WERI-Rb-1 (cell line): ENCODE measurements at regions not wholly inside any gene's neighbourhood (a gene's known extent, or its start where the extent isn't known, plus 50 kb on each side); places are given as distances from the start of the nearest gene placed in this dataset.

Experiments
- DNase-seq: peaks from one replicate; pipeline ENCODE4 v3.0.0-alpha.2; 2020
- H3K27ac ChIP-seq: fragments of 250-450 bp; sonication (Bioruptor Pico); 2 replicates; pipeline ENCODE4 v1.5.1; 2020; ENCODE audit warnings: mild to moderate bottlenecking, moderate library complexity
- H3K27me3 ChIP-seq: fragments of 250-450 bp; sonication (Bioruptor Pico); 2 replicates; pipeline ENCODE4 v1.5.1; 2021; ENCODE audit warnings: mild to moderate bottlenecking, low read depth, moderate library complexity; ENCODE audit not compliant: insufficient read depth, severe bottlenecking
- H3K36me3 ChIP-seq: fragments of 250-450 bp; sonication (Bioruptor Pico); 2 replicates; pipeline ENCODE4 v1.5.1; 2020; ENCODE audit warnings: mild to moderate bottlenecking, moderate library complexity
- H3K4me3 ChIP-seq: 2 replicates; pipeline ENCODE4 v1.5.1; 2011; ENCODE audit warnings: low read depth, mild to moderate bottlenecking, control low read depth, low read length
- H3K9me3 ChIP-seq: fragments of 250-450 bp; sonication (Bioruptor Pico); 2 replicates; pipeline ENCODE4 v1.5.1; 2021; ENCODE audit warnings: mild to moderate bottlenecking, moderate library complexity; ENCODE audit not compliant: severe bottlenecking
- TF ChIP-seq, protein P1 (sequence below): IDR thresholded peaks from 2 replicates; pipeline ENCODE4 v1.5.1; 2011; ENCODE audit warnings: low read depth, mild to moderate bottlenecking, control low read depth, inconsistent platforms, low read length

DNA sequence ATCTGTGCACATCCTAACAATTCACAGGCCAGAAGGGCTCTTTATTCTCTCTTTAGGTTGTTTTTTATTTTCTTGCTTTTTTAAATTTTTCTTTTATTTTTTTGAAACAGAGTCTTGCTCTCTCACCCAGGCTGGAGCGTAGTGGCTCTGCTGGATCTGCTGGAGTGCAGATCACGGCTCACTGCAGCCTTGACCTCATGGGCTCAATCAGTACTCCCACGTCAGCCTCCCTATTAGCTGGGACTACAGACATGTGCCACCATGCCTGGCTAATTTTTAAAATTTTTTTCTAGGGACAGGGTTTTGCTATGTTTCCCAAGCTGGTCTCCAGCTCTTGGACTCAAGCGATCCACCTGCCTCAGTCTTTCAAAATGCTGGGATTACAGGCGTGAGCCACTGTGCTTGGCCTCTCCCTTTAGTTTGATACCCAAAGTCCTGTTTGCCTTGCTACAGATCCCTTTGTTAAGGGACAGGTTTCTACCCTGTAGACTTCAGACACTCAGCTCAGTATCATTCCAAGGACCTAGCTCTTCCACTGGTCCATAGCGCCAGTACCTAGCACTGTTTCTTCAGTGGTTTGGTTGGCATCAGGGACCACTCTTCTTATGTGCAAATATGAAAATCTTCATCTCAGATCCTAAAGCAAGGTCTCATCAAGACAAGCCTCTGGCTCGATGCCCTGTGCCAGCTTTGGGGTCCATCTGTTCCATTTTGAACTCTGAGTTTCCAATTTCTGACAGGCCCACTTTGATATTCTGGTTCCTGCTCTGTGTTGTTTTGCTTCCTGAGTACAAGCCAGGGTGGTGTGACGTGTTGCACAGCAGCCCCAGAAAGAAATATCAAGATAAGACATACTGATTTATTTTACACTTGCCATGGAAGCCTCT is 211.7 kb downstream of the FAT3 start:
- H3K27ac ChIP-seq = no peak overlapping the region

DNA sequence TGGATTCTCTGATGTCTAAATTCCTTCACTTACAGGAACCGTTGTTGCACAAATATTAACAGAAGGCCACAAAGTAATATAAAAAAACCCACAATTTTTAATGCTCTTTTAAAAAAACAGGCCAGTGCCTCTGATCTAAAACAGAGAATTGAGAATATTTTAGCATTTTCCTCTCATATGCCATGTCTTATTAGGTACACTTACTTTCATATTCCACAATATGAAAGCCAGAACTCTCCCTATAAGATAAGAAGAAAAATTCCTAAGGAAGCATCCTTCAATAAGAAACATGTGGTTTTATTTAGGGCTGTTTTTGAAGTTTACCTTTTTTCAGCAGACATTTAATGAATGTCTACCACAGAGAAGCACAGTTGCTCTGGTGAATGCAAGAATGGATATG is 214.5 kb downstream of the FAT3 start:
- H3K36me3 ChIP-seq = no peaks in the 10 kb centered on the region
- H3K27me3 ChIP-seq = no peaks in the 10 kb centered on the region

More for the DNA sequence above, 211.7 kb downstream of the FAT3 start:
- TF ChIP-seq, protein P1, sequence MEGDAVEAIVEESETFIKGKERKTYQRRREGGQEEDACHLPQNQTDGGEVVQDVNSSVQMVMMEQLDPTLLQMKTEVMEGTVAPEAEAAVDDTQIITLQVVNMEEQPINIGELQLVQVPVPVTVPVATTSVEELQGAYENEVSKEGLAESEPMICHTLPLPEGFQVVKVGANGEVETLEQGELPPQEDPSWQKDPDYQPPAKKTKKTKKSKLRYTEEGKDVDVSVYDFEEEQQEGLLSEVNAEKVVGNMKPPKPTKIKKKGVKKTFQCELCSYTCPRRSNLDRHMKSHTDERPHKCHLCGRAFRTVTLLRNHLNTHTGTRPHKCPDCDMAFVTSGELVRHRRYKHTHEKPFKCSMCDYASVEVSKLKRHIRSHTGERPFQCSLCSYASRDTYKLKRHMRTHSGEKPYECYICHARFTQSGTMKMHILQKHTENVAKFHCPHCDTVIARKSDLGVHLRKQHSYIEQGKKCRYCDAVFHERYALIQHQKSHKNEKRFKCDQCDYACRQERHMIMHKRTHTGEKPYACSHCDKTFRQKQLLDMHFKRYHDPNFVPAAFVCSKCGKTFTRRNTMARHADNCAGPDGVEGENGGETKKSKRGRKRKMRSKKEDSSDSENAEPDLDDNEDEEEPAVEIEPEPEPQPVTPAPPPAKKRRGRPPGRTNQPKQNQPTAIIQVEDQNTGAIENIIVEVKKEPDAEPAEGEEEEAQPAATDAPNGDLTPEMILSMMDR = no peak
- Histone ChIP-seq H3K9me3 (no peaks in the 10 kb centered on the region), H3K36me3 (no peaks in the 10 kb centered on the region), H3K4me3 (no peak overlapping the region), H3K27me3 (no peaks in the 10 kb centered on the region)
- DNase-seq = no peak

DNA sequence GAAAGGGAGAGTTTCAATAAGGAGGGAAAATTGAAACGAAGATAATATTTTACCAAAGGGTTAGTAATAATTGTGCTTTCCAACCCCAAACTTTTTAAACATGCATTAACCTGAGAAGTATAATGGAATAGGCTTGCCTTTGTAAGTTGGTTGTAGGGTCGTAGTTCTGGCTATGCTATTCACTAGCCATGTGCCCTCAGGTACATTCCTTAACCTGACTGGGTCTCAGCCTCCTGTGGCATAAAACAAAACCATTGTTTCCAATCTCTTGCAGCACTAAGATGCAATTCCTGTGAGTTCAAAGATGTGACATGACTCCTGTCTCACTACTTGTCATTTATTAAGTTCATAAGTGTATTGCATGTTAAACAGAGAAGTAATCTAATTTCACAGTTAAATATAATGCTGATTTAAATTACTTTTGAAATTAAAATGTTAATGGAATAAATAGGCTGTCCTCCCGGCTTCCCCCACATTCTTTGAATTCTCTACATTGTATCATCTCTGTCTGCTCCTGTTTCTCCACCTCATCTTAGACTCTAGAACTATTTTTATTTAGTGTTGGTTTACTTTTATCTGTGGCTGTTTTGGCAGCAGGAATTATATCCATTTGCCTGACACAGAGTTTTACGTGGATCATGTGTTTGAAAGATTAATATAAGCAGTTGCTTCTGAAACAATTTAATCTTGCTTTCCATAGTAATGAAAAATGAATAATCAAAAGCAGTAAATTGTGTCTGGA is 216.3 kb downstream of the FAT3 start:
- DNase-seq = no peak
- H3K27ac ChIP-seq = no peak overlapping the region

More for the DNA sequence above, 214.5 kb downstream of the FAT3 start:
- no peak for DNase-seq
- TF ChIP-seq, protein P1 = no peak
- Histone ChIP-seq H3K4me3 (no peak overlapping the region), H3K27ac (no peak overlapping the region), H3K9me3 (no peaks in the 10 kb centered on the region)

DNA sequence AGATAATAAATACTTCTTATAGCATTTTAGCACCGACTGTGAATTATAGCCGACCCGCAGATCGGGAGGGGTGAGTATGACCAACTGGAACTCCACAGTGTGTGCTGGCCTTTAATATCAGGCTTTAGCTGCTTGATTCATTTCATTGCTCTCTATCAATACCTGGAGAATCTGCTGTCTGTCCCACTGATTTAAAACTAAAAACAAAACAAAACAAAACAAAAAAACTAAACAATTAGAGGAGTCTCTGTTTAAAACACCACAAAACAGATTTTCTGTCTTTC is 216.8 kb downstream of the FAT3 start:
- Histone ChIP-seq H3K27me3 (no peaks in the 10 kb centered on the region), H3K4me3 (no peak overlapping the region), H3K9me3 (no peaks in the 10 kb centered on the region), H3K36me3 (no peaks in the 10 kb centered on the region), H3K27ac (no peak overlapping the region)
- DNase-seq = no peak
- TF ChIP-seq, protein P1 = no peak

More for the DNA sequence above, 216.3 kb downstream of the FAT3 start:
- no peaks in the 10 kb centered on the region for H3K9me3 ChIP-seq
- H3K27me3 ChIP-seq = no peaks in the 10 kb centered on the region
- H3K36me3 ChIP-seq = no peaks in the 10 kb centered on the region
- no peak overlapping the region for H3K4me3 ChIP-seq
- TF ChIP-seq, protein P1 = no peak

DNA sequence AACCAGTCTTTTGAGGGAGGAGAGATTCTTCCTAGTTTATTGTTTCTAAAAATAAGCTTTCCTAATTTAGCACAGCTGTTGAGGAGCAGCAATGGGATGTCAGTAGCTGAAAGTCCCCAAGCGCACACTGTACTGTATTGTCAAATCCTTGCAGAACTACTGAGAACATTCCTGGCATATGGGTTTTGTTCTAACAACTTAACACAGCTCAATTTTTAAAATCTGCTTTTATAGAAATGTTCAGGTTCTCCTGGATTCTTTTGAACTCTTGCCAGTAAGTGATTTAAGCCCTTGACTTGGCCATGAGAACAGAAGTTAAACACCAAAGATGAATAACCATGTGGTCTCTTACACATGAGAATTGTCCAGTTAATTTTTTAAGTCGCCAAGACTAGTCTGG is 218.6 kb downstream of the FAT3 start:
- Histone ChIP-seq H3K36me3 (no peaks in the 10 kb centered on the region), H3K27me3 (no peaks in the 10 kb centered on the region), H3K4me3 (no peak overlapping the region), H3K9me3 (no peaks in the 10 kb centered on the region), H3K27ac (no peak overlapping the region)
- TF ChIP-seq, protein P1 = no peak
- no peak for DNase-seq
